H9 (cell line): ENCODE measurements at regions not wholly inside any gene's neighbourhood (a gene's known extent, or its start where the extent isn't known, plus 50 kb on each side); places are given as distances from the start of the nearest gene placed in this dataset.

Experiments used
- DNase-seq: peaks from one replicate; pipeline ENCODE4 v3.0.0-alpha.2; 2017
- H2AFZ ChIP-seq: one replicate; pipeline ENCODE4 v1.6.1; 2013; ENCODE audit warnings: mild to moderate bottlenecking, low read length, control low read depth, moderate library complexity
- H2AK5ac ChIP-seq: 2 replicates; pipeline ENCODE4 v1.6.1; 2013; ENCODE audit warnings: low read length, control low read depth, mixed read lengths; ENCODE audit not compliant: insufficient read length
- H2BK120ac ChIP-seq: one replicate; pipeline ENCODE4 v1.6.1; 2013; ENCODE audit warnings: low read depth, mild to moderate bottlenecking, low read length, control low read depth, inconsistent platforms; ENCODE audit not compliant: poor library complexity, severe bottlenecking
- H2BK12ac ChIP-seq: 2 replicates; pipeline ENCODE4 v1.6.1; 2013; ENCODE audit warnings: low read length, control low read depth, mixed read lengths, low read depth; ENCODE audit not compliant: insufficient read length
- H2BK15ac ChIP-seq: 2 replicates; pipeline ENCODE4 v1.6.1; 2013; ENCODE audit warnings: low read depth, low read length, control low read depth
- H2BK20ac ChIP-seq: one replicate; pipeline ENCODE4 v1.6.1; 2013; ENCODE audit warnings: low read depth, mild to moderate bottlenecking, low read length, control low read depth, inconsistent platforms; ENCODE audit not compliant: poor library complexity, severe bottlenecking
- H2BK5ac ChIP-seq: 2 replicates; pipeline ENCODE4 v1.6.1; 2013; ENCODE audit warnings: low read length, control low read depth, mixed read lengths; ENCODE audit not compliant: insufficient read length
- H3K14ac ChIP-seq: 2 replicates; pipeline ENCODE4 v1.6.1; 2013; ENCODE audit warnings: low read length, control low read depth; ENCODE audit not compliant: insufficient read depth
- H3K18ac ChIP-seq: 2 replicates; pipeline ENCODE4 v1.6.1; 2013; ENCODE audit warnings: low read depth, mild to moderate bottlenecking, mixed read lengths, low read length, control low read depth; ENCODE audit not compliant: insufficient read length
- H3K23ac ChIP-seq: 2 replicates; pipeline ENCODE4 v1.6.1; 2013; ENCODE audit warnings: low read length, control low read depth, mixed read lengths, low read depth; ENCODE audit not compliant: insufficient read length
- H3K23me2 ChIP-seq: 2 replicates; pipeline ENCODE4 v1.6.1; 2013; ENCODE audit warnings: low read depth, mild to moderate bottlenecking, mixed read lengths, low read length, control low read depth; ENCODE audit not compliant: insufficient read length, poor library complexity, severe bottlenecking
- H3K27ac ChIP-seq: 2 replicates; pipeline ENCODE4 v1.5.1; 2013; ENCODE audit warnings: low read length, control low read depth, mixed read lengths, low read depth; ENCODE audit not compliant: insufficient read length
- H3K27me3 ChIP-seq: 2 replicates; pipeline ENCODE4 v1.6.1; 2013; ENCODE audit warnings: low read length, control low read depth, inconsistent platforms; ENCODE audit not compliant: insufficient read depth
- H3K4ac ChIP-seq: 2 replicates; pipeline ENCODE4 v1.6.1; 2013; ENCODE audit warnings: low read depth, mild to moderate bottlenecking, control low read depth, inconsistent platforms, low read length, moderate library complexity
- H3K4me1 ChIP-seq: 2 replicates; pipeline ENCODE4 v1.6.1; 2013; ENCODE audit warnings: low read length, control low read depth, inconsistent platforms; ENCODE audit not compliant: insufficient read depth
- H3K4me2 ChIP-seq: 2 replicates; pipeline ENCODE4 v1.6.1; 2013; ENCODE audit warnings: low read length, control low read depth, mixed read lengths; ENCODE audit not compliant: insufficient read length, insufficient read depth
- H3K56ac ChIP-seq: 2 replicates; pipeline ENCODE4 v1.6.1; 2013; ENCODE audit warnings: low read depth, mild to moderate bottlenecking, mixed read lengths, low read length, control low read depth; ENCODE audit not compliant: insufficient read length
- H3K79me1 ChIP-seq: 2 replicates; pipeline ENCODE4 v1.6.1; 2013; ENCODE audit warnings: low read depth, mild to moderate bottlenecking, moderate library complexity, low read length, control low read depth, inconsistent platforms; ENCODE audit not compliant: insufficient read depth, poor library complexity, severe bottlenecking
- H3K79me2 ChIP-seq: 2 replicates; pipeline ENCODE4 v1.6.1; 2013; ENCODE audit warnings: low read length, control low read depth, inconsistent platforms; ENCODE audit not compliant: insufficient read depth
- H3K9ac ChIP-seq: 2 replicates; pipeline ENCODE4 v1.6.1; 2013; ENCODE audit warnings: low read length, control low read depth, mixed read lengths; ENCODE audit not compliant: insufficient read length; ENCODE audit errors: extremely low read depth
- H3K9me3 ChIP-seq: one replicate; pipeline ENCODE4 v1.6.1; 2013; ENCODE audit warnings: low read depth, low read length, inconsistent platforms; ENCODE audit not compliant: control insufficient read depth
- H3T11ph ChIP-seq: one replicate; pipeline ENCODE4 v1.6.1; 2013; ENCODE audit warnings: mild to moderate bottlenecking, low read length, control low read depth, inconsistent platforms
- H4K20me1 ChIP-seq: one replicate; pipeline ENCODE4 v1.6.1; 2013; ENCODE audit not compliant: control insufficient read depth, insufficient read length, insufficient read depth
- H4K5ac ChIP-seq: 2 replicates; pipeline ENCODE4 v1.6.1; 2013; ENCODE audit warnings: low read depth, mild to moderate bottlenecking, mixed read lengths, low read length, control low read depth; ENCODE audit not compliant: insufficient read length
- H4K8ac ChIP-seq: replicated peaks from 2 replicates; pipeline ENCODE4 v1.6.1; 2013; ENCODE audit warnings: low read length, control low read depth, mixed read lengths, low read depth; ENCODE audit not compliant: insufficient read length
- H4K91ac ChIP-seq: 2 replicates; pipeline ENCODE4 v1.6.1; 2013; ENCODE audit warnings: low read depth, mild to moderate bottlenecking, moderate library complexity, mixed read lengths, low read length, control low read depth; ENCODE audit not compliant: insufficient read length
- H3K27ac Mint-ChIP-seq, 3 experiments: 2 replicates in 2 of 3; 3 replicates in 1 of 3; pipeline ENCODE4 v1.8.0; 2020 to 2021; ENCODE audit warnings: mixed read lengths in 3 of 3, mild to moderate bottlenecking in 1 of 3, moderate library complexity in 1 of 3
- H3K27me3 Mint-ChIP-seq: 2 replicates; pipeline ENCODE4 v1.8.0; 2021; ENCODE audit warnings: low read depth, mild to moderate bottlenecking, moderate library complexity, mixed read lengths
- H3K36me3 Mint-ChIP-seq, 3 experiments: 2 replicates in 2 of 3; 3 replicates in 1 of 3; pipeline ENCODE4 v1.8.0; 2020 to 2021; ENCODE audit warnings: low read depth in 3 of 3, mixed read lengths in 3 of 3; ENCODE audit not compliant: insufficient read depth in 1 of 3
- H3K4me1 Mint-ChIP-seq, 2 experiments: 2 replicates each; pipeline ENCODE4 v1.8.0; 2020; ENCODE audit warnings: mixed read lengths in 2 of 2
- H3K4me3 Mint-ChIP-seq, 2 experiments: 2 replicates in 1 of 2; 3 replicates in 1 of 2; pipeline ENCODE4 v1.8.0; 2020 to 2021; ENCODE audit warnings: mild to moderate bottlenecking in 2 of 2, mixed read lengths in 2 of 2, moderate library complexity in 1 of 2
- H3K9me3 Mint-ChIP-seq, 2 experiments: 2 replicates in 1 of 2; 3 replicates in 1 of 2; pipeline ENCODE4 v1.8.0; 2020; ENCODE audit warnings: mild to moderate bottlenecking in 2 of 2, mixed read lengths in 2 of 2, moderate library complexity in 1 of 2
- WGBS: extraction: QIAGEN DNeasy Blood & Tissue Kit; methylation state at CpG from one replicate; pipeline ENCODE4 v1.1.7; 2013; ENCODE audit warnings: missing lambda C conversion rate, low lambda C conversion rate, mixed read lengths; ENCODE audit not compliant: insufficient read length; ENCODE audit errors: extremely low coverage; 5-methylcytosine and 5-hydroxymethylcytosine counted together
- TF ChIP-seq, protein P1 (sequence below): fragments of 200-600 bp; sonication (generic); conservative IDR thresholded peaks from 3 replicates; pipeline ENCODE4 v1.8.0; 2021; ENCODE audit warnings: antibody characterized with exemption, mild to moderate bottlenecking

DNA sequence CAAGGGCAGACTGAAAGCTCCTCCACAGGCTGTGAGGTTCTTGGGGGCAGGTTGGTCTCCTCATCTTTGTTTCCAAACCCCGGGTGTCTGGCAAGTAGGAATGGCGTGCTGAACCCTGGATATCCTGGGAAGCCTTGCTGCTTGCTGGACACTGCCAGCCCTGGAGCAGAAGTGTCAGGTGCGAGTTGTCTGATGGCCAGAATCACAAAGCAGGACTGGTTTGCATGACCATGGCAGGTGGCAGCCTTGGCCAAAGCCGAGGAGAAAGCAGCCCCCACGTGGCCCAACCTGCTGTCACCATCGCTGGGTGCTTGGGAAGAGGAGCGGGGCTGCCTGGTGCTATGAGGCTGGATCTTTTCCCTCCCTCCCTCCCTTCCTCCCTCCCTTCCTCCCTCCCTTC, 309.5 kb upstream of the HS6ST1 start:
- no peaks in the 10 kb centered on the region for H3K4me1 ChIP-seq
- H3K14ac ChIP-seq: no peak overlapping the region
- TF ChIP-seq, protein P1, sequence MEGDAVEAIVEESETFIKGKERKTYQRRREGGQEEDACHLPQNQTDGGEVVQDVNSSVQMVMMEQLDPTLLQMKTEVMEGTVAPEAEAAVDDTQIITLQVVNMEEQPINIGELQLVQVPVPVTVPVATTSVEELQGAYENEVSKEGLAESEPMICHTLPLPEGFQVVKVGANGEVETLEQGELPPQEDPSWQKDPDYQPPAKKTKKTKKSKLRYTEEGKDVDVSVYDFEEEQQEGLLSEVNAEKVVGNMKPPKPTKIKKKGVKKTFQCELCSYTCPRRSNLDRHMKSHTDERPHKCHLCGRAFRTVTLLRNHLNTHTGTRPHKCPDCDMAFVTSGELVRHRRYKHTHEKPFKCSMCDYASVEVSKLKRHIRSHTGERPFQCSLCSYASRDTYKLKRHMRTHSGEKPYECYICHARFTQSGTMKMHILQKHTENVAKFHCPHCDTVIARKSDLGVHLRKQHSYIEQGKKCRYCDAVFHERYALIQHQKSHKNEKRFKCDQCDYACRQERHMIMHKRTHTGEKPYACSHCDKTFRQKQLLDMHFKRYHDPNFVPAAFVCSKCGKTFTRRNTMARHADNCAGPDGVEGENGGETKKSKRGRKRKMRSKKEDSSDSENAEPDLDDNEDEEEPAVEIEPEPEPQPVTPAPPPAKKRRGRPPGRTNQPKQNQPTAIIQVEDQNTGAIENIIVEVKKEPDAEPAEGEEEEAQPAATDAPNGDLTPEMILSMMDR: no peak
- H3K27me3 Mint-ChIP-seq: peaks cover 6% of the 10 kb centered on the region
- H4K5ac ChIP-seq: no peak overlapping the region
- no peak overlapping the region for H3T11ph ChIP-seq
- H3K4ac ChIP-seq: no peak overlapping the region
- H4K20me1 ChIP-seq: no peaks in the 10 kb centered on the region
- DNase-seq: no peak
- H3K36me3 Mint-ChIP-seq: no peaks in the 10 kb centered on the region
- H3K56ac ChIP-seq: no peak overlapping the region
- H4K91ac ChIP-seq: no peak overlapping the region
- H2AK5ac ChIP-seq: no peak overlapping the region
- H3K4me3 Mint-ChIP-seq: no peak overlapping the region
- H3K4me1 Mint-ChIP-seq: peaks cover 34 to 49% of the 10 kb centered on the region in 2 experiments
- H2AFZ ChIP-seq: no peak overlapping the region
- no peaks in the 10 kb centered on the region for H3K27me3 ChIP-seq
- H3K23ac ChIP-seq: no peak overlapping the region
- no peak overlapping the region for H2BK5ac ChIP-seq
- no CpG with 5 or more reads among the region's 7 CpGs for WGBS
- no peak overlapping the region for H3K27ac Mint-ChIP-seq
- no peak overlapping the region for H3K27ac ChIP-seq
- H2BK120ac ChIP-seq: no peak overlapping the region
- H2BK12ac ChIP-seq: no peak overlapping the region
- no peaks in the 10 kb centered on the region for H3K79me1 ChIP-seq
- no peaks in the 10 kb centered on the region for H3K23me2 ChIP-seq
- H3K18ac ChIP-seq: no peak overlapping the region
- no peak overlapping the region for H3K9ac ChIP-seq
- no peaks in the 10 kb centered on the region for H3K79me2 ChIP-seq
- H2BK20ac ChIP-seq: no peak overlapping the region
- H3K9me3 Mint-ChIP-seq: no peaks in the 10 kb centered on the region
- no peak overlapping the region for H4K8ac ChIP-seq
- no peaks in the 10 kb centered on the region for H3K9me3 ChIP-seq
- no peak overlapping the region for H2BK15ac ChIP-seq
- no peak overlapping the region for H3K4me2 ChIP-seq
